Endothelial cell (in vitro differentiated cells): ENCODE measurements at regions not wholly inside any gene's neighbourhood (a gene's known extent, or its start where the extent isn't known, plus 50 kb on each side); places are given as distances from the start of the nearest gene placed in this dataset.
"Not testable (repeated sequence)": the region's sequence is repeated elsewhere in the genome, so short reads cannot be mapped to it uniquely, and the experiment has no call there.

Experiments used
- DNase-seq: peaks from one replicate; pipeline ENCODE4 v3.0.0; 2021; ENCODE audit warnings: low spot score
- H3K27ac Mint-ChIP-seq: one replicate; pipeline ENCODE4 v1.8.0; 2021; ENCODE audit warnings: mixed read lengths, inconsistent platforms; ENCODE audit not compliant: unreplicated experiment
- H3K27me3 Mint-ChIP-seq: one replicate; pipeline ENCODE4 v1.8.0; 2021; ENCODE audit warnings: mild to moderate bottlenecking, moderate library complexity, mixed read lengths, inconsistent platforms; ENCODE audit not compliant: unreplicated experiment
- H3K36me3 Mint-ChIP-seq: one replicate; pipeline ENCODE4 v1.8.0; 2021; ENCODE audit warnings: mild to moderate bottlenecking, low read depth, mixed read lengths, inconsistent platforms; ENCODE audit not compliant: unreplicated experiment
- H3K4me1 Mint-ChIP-seq: one replicate; pipeline ENCODE4 v1.8.0; 2021; ENCODE audit warnings: mild to moderate bottlenecking, mixed read lengths, inconsistent platforms; ENCODE audit not compliant: unreplicated experiment
- H3K4me3 Mint-ChIP-seq: one replicate; pipeline ENCODE4 v1.8.0; 2021; ENCODE audit warnings: mild to moderate bottlenecking, mixed read lengths, inconsistent platforms; ENCODE audit not compliant: unreplicated experiment
- H3K9me3 Mint-ChIP-seq: one replicate; pipeline ENCODE4 v1.8.0; 2021; ENCODE audit warnings: mixed read lengths, inconsistent platforms; ENCODE audit not compliant: unreplicated experiment
- TF ChIP-seq, protein P1 (sequence below): fragments of 200-600 bp; sonication (generic); IDR thresholded peaks from one replicate; pipeline ENCODE4 v1.5.0; 2021; ENCODE audit warnings: antibody characterized with exemption; ENCODE audit not compliant: unreplicated experiment

DNA sequence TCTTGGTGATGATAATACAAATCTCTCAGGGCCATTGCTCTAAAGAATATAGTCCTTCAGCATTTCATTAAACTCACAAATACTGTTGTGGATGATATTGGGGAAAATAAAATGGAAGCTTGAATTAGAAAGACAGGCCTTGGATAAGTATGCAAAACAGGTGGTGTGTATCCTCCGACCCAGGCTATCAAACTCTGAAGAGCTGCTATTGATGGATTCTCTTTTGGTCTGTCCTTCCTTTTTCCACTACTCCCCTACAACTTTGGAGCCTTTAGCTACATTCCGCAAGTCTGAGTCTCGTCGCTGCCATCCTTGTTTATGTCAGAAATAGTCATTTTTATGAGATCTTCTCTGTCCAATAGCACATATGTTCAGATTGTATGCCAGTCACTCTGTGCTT, 351.6 kb downstream of the KCNJ2 start:
- no peak overlapping the region for H3K4me3 Mint-ChIP-seq
- H3K4me1 Mint-ChIP-seq = peaks cover 17% of the 10 kb centered on the region
- H3K36me3 Mint-ChIP-seq = no peaks in the 10 kb centered on the region
- no peaks in the 10 kb centered on the region for H3K27me3 Mint-ChIP-seq
- no peak for DNase-seq
- no peaks in the 10 kb centered on the region for H3K9me3 Mint-ChIP-seq
- TF ChIP-seq, protein P1, sequence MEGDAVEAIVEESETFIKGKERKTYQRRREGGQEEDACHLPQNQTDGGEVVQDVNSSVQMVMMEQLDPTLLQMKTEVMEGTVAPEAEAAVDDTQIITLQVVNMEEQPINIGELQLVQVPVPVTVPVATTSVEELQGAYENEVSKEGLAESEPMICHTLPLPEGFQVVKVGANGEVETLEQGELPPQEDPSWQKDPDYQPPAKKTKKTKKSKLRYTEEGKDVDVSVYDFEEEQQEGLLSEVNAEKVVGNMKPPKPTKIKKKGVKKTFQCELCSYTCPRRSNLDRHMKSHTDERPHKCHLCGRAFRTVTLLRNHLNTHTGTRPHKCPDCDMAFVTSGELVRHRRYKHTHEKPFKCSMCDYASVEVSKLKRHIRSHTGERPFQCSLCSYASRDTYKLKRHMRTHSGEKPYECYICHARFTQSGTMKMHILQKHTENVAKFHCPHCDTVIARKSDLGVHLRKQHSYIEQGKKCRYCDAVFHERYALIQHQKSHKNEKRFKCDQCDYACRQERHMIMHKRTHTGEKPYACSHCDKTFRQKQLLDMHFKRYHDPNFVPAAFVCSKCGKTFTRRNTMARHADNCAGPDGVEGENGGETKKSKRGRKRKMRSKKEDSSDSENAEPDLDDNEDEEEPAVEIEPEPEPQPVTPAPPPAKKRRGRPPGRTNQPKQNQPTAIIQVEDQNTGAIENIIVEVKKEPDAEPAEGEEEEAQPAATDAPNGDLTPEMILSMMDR = no peak
- no peak overlapping the region for H3K27ac Mint-ChIP-seq

GRCh38 chr17:70521821-70522256, 352.5 kb downstream of the KCNJ2 start:
- TF ChIP-seq, protein P1 = no peak
- H3K4me1 Mint-ChIP-seq = peaks cover 18% of the 10 kb centered on the region
- H3K27ac Mint-ChIP-seq = no peak overlapping the region
- H3K27me3 Mint-ChIP-seq = no peaks in the 10 kb centered on the region
- H3K36me3 Mint-ChIP-seq = no peaks in the 10 kb centered on the region
- no peak for DNase-seq
- H3K4me3 Mint-ChIP-seq = no peak overlapping the region
- H3K9me3 Mint-ChIP-seq = no peaks in the 10 kb centered on the region

- H3K9me3 Mint-ChIP-seq = no peaks in the 10 kb centered on the region
- DNase-seq = no peak
- no peaks in the 10 kb centered on the region for H3K27me3 Mint-ChIP-seq
- H3K4me3 Mint-ChIP-seq = no peak overlapping the region
- no peak overlapping the region for H3K27ac Mint-ChIP-seq
- TF ChIP-seq, protein P1 = no peak
- H3K4me1 Mint-ChIP-seq = peaks cover 21% of the 10 kb centered on the region
- H3K36me3 Mint-ChIP-seq = no peaks in the 10 kb centered on the region
These were observed 354.1 kb downstream of the KCNJ2 start for GRCh38 chr17:70523426-70523825.

DNA sequence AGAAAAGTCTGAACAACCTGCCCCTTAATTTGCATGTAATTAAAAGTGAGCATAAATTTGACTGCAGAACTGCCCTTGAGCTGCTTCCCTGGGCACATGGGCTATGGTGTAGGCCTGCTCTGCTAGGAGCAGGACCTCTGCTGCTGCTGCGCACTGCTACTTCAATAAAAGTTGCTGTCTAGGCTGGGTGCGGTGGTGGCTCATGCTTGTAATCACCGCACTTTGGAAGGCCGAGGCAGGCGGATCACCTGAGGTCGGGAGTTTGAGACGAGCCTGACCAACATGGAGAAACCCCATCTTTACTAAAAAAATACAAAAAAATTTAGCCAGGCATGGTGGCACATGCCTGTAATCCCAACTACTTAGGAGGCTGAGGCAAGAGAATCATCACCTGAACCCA, 355.7 kb downstream of the KCNJ2 start:
- peak overlapping the region; percentile 76 for H3K27ac Mint-ChIP-seq
- H3K27me3 Mint-ChIP-seq, H3K9me3 Mint-ChIP-seq, DNase-seq, H3K36me3 Mint-ChIP-seq, H3K4me3 Mint-ChIP-seq: not testable (repeated sequence)
- H3K4me1 Mint-ChIP-seq = peaks cover 15% of the 10 kb centered on the region

DNA sequence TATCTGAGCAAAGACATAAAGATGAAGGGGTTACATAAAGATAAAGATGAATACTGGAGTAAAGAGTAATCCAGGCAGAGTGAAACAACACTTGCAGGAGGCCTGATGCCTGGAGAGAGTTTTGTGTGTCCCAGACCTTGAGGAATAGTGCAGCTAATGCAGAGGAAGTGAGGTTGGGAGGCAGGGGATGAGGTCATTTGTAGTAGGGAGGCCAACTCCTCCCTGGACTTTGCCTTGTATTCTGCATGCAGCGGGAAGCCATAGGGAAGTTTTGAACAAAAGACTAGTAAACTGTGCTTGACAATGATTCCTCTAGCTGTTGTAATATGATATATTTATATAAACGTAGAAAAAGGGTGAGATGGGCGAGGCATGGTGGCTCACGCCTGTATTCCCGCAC, 356.6 kb downstream of the KCNJ2 start:
- H3K27me3 Mint-ChIP-seq = no peaks in the 10 kb centered on the region
- no peak overlapping the region for H3K4me3 Mint-ChIP-seq
- H3K27ac Mint-ChIP-seq = peak overlapping the region; percentile 20
- no peak for DNase-seq
- no peaks in the 10 kb centered on the region for H3K36me3 Mint-ChIP-seq
- H3K9me3 Mint-ChIP-seq = no peaks in the 10 kb centered on the region
- H3K4me1 Mint-ChIP-seq = peaks cover 15% of the 10 kb centered on the region
- TF ChIP-seq, protein P1 = no peak
